Activated CD4-positive, alpha-beta T cell treated with anti-CD3 and anti-CD28 coated beads, Interleukin-2, amount 10 ng/mL, durations not matched to agents 7 days and 5 days (primary cell): ENCODE measurements at regions not wholly inside any gene's neighbourhood (a gene's known extent, or its start where the extent isn't known, plus 50 kb on each side); places are given as distances from the start of the nearest gene placed in this dataset.
"Not testable (repeated sequence)": the region's sequence is repeated elsewhere in the genome, so short reads cannot be mapped to it uniquely, and the experiment has no call there.

ENCODE experiments used
- CTCF ChIA-PET: fragments of 350-600 bp; sonication (Branson Sonifier 250); formaldehyde crosslinking; loops from one replicate; lab custom pipeline; 2021; ENCODE audit warnings: antibody characterized with exemption; lab: Charles Lee
- POLR2A ChIA-PET: fragments of 350-600 bp; sonication (Branson Sonifier 250); formaldehyde crosslinking; loops from one replicate; lab custom pipeline; 2021; ENCODE audit warnings: antibody characterized with exemption; lab: Charles Lee
- DNase-seq: peaks from one replicate; pipeline ENCODE4 v3.0.0-alpha.2; 2020
- H3K27ac Mint-ChIP-seq: one replicate; pipeline ENCODE4 v1.8.0; 2021; ENCODE audit warnings: mild to moderate bottlenecking, moderate library complexity, mixed read lengths
- H3K27me3 Mint-ChIP-seq: one replicate; pipeline ENCODE4 v1.8.0; 2021; ENCODE audit warnings: mixed read lengths
- H3K36me3 Mint-ChIP-seq: one replicate; pipeline ENCODE4 v1.8.0; 2021; ENCODE audit warnings: low read depth, mixed read lengths
- H3K4me1 Mint-ChIP-seq: one replicate; pipeline ENCODE4 v1.8.0; 2021; ENCODE audit warnings: mixed read lengths
- H3K4me3 Mint-ChIP-seq: one replicate; pipeline ENCODE4 v1.8.0; 2021; ENCODE audit warnings: mild to moderate bottlenecking, moderate library complexity, mixed read lengths
- H3K9me3 Mint-ChIP-seq: one replicate; pipeline ENCODE4 v1.8.0; 2021; ENCODE audit warnings: mixed read lengths

GRCh38 chr6:57976371-57976770 is 658.9 kb downstream of the PRIM2 start:
- H3K27me3 Mint-ChIP-seq, H3K4me3 Mint-ChIP-seq, H3K27ac Mint-ChIP-seq, H3K9me3 Mint-ChIP-seq, DNase-seq, H3K36me3 Mint-ChIP-seq, H3K4me1 Mint-ChIP-seq, CTCF ChIA-PET, POLR2A ChIA-PET: not testable (repeated sequence)

GRCh38 chr6:57983603-57984002 is 666.2 kb downstream of the PRIM2 start:
- H3K4me3 Mint-ChIP-seq, H3K27me3 Mint-ChIP-seq, CTCF ChIA-PET, H3K9me3 Mint-ChIP-seq, DNase-seq, H3K4me1 Mint-ChIP-seq, H3K36me3 Mint-ChIP-seq, H3K27ac Mint-ChIP-seq, POLR2A ChIA-PET: not testable (repeated sequence)

- H3K4me1 Mint-ChIP-seq, H3K9me3 Mint-ChIP-seq, CTCF ChIA-PET, H3K4me3 Mint-ChIP-seq, POLR2A ChIA-PET, H3K27ac Mint-ChIP-seq, H3K36me3 Mint-ChIP-seq, H3K27me3 Mint-ChIP-seq, DNase-seq: not testable (repeated sequence)
Observed at GRCh38 chr6:57984575-57984974, 667.1 kb downstream of the PRIM2 start.

- H3K27ac Mint-ChIP-seq, CTCF ChIA-PET, H3K27me3 Mint-ChIP-seq, H3K9me3 Mint-ChIP-seq, POLR2A ChIA-PET, H3K4me1 Mint-ChIP-seq, DNase-seq, H3K4me3 Mint-ChIP-seq, H3K36me3 Mint-ChIP-seq: not testable (repeated sequence)
Observed at GRCh38 chr6:57985734-57986133, 668.3 kb downstream of the PRIM2 start.

GRCh38 chr6:57986584-57986983 is 669.2 kb downstream of the PRIM2 start:
- H3K4me3 Mint-ChIP-seq, POLR2A ChIA-PET, CTCF ChIA-PET, H3K36me3 Mint-ChIP-seq, H3K27ac Mint-ChIP-seq, H3K9me3 Mint-ChIP-seq, H3K27me3 Mint-ChIP-seq, H3K4me1 Mint-ChIP-seq, DNase-seq: not testable (repeated sequence)

GRCh38 chr6:57989520-57990080 is 672.2 kb downstream of the PRIM2 start:
- CTCF ChIA-PET, H3K27ac Mint-ChIP-seq, H3K4me3 Mint-ChIP-seq, H3K9me3 Mint-ChIP-seq, H3K4me1 Mint-ChIP-seq, H3K27me3 Mint-ChIP-seq, H3K36me3 Mint-ChIP-seq, POLR2A ChIA-PET, DNase-seq: not testable (repeated sequence)

- H3K4me3 Mint-ChIP-seq, H3K36me3 Mint-ChIP-seq, CTCF ChIA-PET, H3K27ac Mint-ChIP-seq, DNase-seq, POLR2A ChIA-PET, H3K4me1 Mint-ChIP-seq, H3K9me3 Mint-ChIP-seq, H3K27me3 Mint-ChIP-seq: not testable (repeated sequence)
Observed at GRCh38 chr6:57998858-57999619, 681.6 kb downstream of the PRIM2 start.

DNA sequence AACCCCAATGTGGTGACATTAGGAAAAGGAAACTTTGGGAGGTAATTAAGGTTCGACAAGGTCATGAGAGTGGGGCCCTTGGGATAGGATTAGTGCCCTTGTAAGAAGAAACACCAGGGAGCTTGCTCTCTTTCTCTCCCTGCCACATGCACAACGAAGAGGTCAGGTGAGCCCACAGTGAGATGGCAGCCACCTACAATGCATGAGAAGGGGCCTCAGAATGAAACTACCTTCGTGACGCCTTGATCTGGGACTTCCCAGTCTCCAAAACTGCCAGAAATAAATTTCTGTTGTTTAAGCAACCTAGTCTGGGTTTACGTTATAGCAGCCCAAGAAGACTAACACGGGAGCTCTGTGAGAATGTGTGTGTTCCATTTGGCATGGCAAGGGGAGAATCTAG is 682.8 kb downstream of the PRIM2 start:
- H3K4me1 Mint-ChIP-seq, H3K27me3 Mint-ChIP-seq, H3K4me3 Mint-ChIP-seq, CTCF ChIA-PET, POLR2A ChIA-PET, H3K27ac Mint-ChIP-seq, DNase-seq, H3K9me3 Mint-ChIP-seq, H3K36me3 Mint-ChIP-seq: not testable (repeated sequence)

- H3K27ac Mint-ChIP-seq, H3K4me3 Mint-ChIP-seq, CTCF ChIA-PET, H3K36me3 Mint-ChIP-seq, POLR2A ChIA-PET, DNase-seq, H3K4me1 Mint-ChIP-seq, H3K27me3 Mint-ChIP-seq, H3K9me3 Mint-ChIP-seq: not testable (repeated sequence)
Observed at GRCh38 chr6:58003417-58004167, 686.2 kb downstream of the PRIM2 start.

DNA sequence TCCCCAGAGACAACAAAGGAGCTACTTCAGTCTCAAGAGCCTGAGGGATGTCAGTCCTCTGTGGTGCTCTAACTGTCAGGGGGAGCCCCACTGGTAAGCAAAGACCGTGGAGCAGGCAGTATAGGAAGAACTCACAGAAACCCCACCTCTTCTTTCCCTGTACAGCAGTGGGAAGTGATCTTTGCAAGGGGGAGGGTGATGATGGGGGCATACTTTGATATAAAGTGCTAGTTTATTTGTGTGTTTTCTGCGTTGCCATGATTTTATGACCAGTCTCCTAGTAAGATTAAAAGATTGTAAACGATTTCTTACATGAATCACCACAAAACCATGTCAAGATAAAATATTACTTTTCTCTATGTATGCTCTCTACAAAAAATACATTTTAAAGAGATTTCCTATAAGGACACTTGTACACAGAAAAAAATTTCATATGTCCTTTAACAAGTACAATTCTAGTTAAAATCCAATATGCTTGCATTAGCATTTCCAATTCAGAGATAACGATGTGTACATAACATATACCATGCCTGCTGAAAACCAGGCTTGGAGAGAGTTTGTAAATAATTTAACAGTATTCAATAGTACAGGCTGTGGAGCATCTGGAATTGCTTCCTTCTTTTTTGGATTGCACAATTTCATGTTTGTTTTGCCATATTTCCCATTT is 690.0 kb downstream of the PRIM2 start:
- POLR2A ChIA-PET, H3K9me3 Mint-ChIP-seq, H3K27ac Mint-ChIP-seq, DNase-seq, H3K4me1 Mint-ChIP-seq, CTCF ChIA-PET, H3K27me3 Mint-ChIP-seq, H3K4me3 Mint-ChIP-seq, H3K36me3 Mint-ChIP-seq: not testable (repeated sequence)

DNA sequence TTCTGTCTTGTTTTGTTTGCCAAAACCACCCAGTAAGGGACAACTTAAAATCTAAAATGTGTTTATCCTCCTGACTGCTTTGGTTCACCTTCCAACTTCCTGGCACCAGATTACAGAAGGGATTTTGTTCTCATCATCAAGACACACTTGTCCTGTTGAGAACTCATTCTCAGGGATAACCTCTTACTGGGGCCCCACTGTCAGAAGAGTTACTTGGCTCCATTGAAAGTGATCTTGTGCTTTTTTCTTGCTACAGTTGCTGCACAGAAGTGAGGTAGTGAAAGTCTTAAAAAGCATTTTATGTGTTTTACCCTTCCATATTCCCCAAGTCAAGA is 690.5 kb downstream of the PRIM2 start:
- H3K9me3 Mint-ChIP-seq, POLR2A ChIA-PET, CTCF ChIA-PET, H3K27ac Mint-ChIP-seq, H3K27me3 Mint-ChIP-seq, H3K36me3 Mint-ChIP-seq, DNase-seq, H3K4me1 Mint-ChIP-seq, H3K4me3 Mint-ChIP-seq: not testable (repeated sequence)

- H3K27ac Mint-ChIP-seq, POLR2A ChIA-PET, H3K9me3 Mint-ChIP-seq, H3K27me3 Mint-ChIP-seq, H3K36me3 Mint-ChIP-seq, CTCF ChIA-PET, DNase-seq, H3K4me1 Mint-ChIP-seq, H3K4me3 Mint-ChIP-seq: not testable (repeated sequence)
Observed at GRCh38 chr6:58011954-58012600, 694.6 kb downstream of the PRIM2 start.

DNA sequence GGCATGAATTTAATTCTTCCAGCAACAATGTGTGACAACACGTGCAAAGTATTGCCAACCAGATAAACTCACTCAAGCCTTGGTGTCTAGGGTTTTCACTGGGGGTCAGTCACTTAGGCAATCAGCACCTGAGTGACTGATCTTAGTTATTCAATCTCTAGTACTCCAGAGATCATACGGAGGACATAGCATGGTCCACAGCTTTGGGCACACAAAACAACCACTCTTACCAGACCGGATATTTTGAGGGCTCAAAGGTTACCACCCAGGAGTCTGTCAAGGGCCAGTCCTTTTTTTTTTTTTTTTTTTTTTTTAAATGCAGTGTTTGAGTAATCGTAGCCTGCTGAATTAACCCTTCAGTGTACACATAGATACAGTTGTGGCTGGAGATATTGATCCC is 699.2 kb downstream of the PRIM2 start:
- H3K9me3 Mint-ChIP-seq, H3K27ac Mint-ChIP-seq, H3K27me3 Mint-ChIP-seq, H3K36me3 Mint-ChIP-seq, POLR2A ChIA-PET, DNase-seq, H3K4me3 Mint-ChIP-seq, H3K4me1 Mint-ChIP-seq, CTCF ChIA-PET: not testable (repeated sequence)
